ENCODE measurements at regions not wholly inside any gene's neighbourhood (a gene's known extent, or its start where the extent isn't known, plus 50 kb on each side); places are given as distances from the start of the nearest gene placed in this dataset.

DNA sequence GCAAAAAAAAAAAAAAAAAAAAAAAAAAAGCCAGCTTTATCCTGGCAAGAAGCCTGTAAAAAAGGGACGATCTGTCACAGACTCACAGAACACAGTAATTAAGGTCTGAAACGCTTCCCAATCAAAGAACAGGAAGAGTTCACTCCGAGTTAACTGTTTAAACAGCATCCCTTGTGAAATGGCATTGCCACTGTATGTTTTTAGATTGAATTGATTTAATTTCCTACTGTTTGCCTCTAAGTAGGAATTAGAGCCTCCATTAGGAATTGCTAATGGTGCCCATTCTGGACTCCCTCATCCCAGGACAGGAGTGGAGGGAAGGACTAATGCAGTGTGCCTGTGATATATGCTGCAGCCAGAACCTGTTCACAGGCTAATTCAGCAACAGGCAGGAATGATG lies 370.8 kb downstream of the RWDD3 start:
- TF ChIP-seq POLR2A (IDR thresholded peaks at IDR 0.05) (no peak), EP300 (IDR thresholded peaks at IDR 0.05) (no peak)

Measured in upper lobe of left lung (tissue), 4 donors.